ENCODE measurements at regions not wholly inside any gene's neighbourhood (a gene's known extent, or its start where the extent isn't known, plus 50 kb on each side); places are given as distances from the start of the nearest gene placed in this dataset.
A peak's percentile ranks its signal among the peaks of the same experiment; 100 is the strongest.

DNA sequence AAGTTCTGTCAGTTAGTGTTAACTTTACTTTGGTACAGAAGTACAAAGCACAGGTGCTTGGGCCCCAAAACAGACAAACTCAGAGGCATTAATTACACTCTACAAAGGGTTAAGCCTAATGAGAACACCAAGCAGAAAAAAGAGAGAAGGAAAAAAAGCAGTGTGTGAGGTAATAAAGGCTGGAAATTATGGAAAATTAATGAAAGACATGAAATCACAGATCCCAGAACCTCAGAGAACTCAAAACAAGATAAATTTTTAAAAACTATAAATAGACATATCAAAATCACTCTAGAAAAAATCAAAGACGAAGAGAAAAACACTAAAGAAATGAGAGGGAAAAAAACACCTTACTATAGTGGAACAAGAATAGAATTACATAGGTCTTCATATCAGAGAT is 354.2 kb upstream of the ADAMTS16 start:
- DNase-seq (ENCODE audit: low spot score): no peak

DNA sequence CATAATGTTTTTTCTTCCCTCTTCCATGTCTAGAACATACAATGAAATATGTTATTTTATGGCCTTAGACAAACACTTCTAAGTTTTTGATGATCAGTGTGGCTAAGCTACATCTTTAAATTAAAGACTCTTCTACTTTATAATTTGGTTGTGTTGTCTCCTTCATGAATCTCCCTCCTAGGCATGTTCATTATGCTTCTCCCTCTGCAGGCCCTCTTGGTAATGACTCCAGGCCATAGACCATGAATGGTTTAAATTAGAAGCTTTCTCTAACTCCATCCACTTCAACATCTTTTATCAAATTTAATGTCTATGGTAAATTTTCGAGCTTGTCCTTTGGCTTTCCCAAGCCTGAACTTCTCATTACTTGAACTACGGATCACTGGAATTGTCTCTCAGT is 342.7 kb upstream of the ADAMTS16 start:
- no peak for DNase-seq (ENCODE audit: low spot score)

DNA sequence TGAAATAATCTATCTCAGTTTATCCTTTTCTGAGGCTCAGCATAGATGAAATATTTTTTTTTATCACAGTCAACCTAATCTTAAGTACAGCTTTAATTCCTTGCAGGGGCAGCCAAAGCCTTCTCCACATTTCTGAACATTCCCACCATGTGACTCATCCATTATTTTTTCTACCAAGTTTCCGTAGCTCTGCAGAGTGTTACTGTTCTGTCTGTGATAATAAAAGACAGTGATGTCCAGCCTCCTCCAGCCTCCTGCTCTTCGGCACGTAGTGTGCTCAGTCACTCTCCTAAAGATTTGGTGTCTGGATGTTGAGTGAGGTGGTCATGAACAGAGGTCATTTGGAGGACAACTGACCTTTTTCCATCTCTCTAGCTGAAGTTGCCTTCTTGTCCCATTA is 338.1 kb upstream of the ADAMTS16 start:
- DNase-seq (ENCODE audit: low spot score): no peak

DNA sequence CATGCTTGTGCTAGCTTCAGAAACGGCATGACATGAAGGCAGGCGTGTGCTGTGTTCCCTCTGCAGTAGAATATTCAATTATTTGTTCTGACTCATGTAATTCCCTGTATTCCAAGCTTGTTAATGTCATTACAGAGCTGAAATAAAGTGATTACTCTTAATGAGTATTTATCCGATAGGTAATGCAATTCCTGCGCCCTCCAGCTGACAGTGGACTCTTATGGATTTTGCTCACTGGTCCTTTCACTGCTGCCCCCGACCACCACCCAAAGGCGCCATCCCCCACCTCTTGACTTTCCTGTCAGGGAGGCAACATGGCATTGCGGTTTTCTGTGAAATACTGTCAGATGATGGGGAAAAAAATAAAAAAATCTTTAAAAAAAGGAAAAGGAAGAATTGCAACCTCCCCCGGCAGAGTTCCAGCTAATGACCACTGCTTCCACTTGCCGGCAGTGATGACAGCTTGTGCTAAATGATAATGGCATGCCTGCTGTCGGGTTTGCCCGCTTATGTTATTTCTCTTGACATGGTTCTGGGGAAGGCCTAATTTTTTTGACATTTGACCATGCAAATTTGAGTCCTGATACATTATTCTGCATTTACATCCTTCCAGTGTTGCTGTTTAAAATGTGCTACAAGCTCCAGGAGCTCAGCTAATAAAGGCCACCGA is 335.3 kb upstream of the ADAMTS16 start:
- peak; percentile 34 for DNase-seq (ENCODE audit: low spot score)

DNA sequence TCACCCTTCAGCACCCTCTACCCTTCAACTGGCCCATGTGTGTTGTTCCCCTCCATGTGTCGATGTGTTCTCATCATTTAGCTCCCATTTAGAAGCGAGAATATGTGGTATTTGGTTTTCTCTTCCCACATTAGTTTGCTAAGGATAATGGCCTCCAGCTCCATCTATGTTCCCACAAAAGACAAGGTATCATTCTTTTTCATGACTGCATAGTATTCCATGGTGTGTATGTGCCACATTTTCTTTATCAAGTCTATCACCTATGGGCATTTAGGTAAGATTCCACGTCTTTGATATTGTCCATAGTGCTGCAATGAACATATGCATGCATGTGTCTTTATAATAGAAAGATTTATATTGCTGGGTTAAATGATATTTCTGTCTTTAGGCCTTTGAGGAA is 325.1 kb upstream of the ADAMTS16 start:
- DNase-seq (ENCODE audit: low spot score): no peak

DNA sequence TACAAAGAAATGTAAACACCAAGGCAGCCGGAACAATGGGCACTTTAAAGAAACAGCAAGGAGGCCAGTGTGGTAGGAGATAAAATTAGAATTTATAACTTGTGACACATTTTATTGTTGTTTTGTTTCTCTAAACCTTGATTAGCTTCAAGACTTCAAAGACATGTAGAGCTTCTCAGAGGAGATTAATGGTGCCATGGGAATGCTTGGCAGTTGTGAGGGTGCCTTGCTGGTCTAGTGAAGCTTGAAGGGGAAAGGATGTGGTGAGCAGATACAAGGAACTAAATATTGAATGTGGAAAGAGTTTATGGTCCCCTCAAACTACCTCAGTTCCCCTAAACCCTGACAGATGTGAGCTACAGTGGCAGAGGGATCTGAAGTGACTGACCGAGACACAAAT is 322.4 kb upstream of the ADAMTS16 start:
- no peak for DNase-seq (ENCODE audit: low spot score)

DNA sequence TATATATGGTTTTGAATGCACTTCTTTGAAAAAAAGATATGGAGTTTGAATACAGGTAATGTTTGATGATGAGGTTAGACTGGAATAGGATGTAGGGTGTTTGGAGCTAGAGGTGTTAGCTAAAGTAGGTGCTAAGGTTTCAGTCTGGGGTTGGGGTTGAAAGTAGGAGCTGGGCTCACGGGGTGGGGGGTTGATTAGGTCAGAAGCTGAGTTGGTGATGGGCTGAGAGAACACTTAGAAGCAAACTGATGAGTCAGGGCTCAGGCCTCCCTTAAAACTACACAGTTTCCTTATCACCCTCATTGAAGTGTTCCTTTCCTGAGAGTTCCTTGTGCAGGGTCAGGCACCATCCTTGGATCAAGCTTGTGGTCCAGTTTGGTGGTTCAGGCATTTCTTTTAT is 308.8 kb upstream of the ADAMTS16 start:
- DNase-seq (ENCODE audit: low spot score): no peak

DNA sequence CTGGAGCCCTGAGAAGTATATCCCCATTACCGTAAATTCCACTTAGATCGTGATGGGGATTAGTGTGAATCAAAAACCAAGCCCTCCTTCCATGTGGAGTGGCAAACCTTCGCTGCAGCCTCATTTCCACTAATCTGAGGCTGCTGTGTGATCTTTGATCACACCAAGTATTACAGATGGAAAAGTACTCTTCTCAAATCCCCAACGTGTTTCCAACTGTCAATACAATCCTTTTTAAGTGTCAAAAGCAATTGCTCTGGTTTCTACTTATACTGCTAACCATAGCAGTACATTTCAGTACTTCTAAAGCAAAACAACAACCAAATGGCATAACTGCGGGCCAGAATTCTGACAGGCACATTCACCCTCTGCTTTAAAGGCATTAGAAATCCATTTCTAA is 307.7 kb upstream of the ADAMTS16 start:
- no peak for DNase-seq (ENCODE audit: low spot score)

DNA sequence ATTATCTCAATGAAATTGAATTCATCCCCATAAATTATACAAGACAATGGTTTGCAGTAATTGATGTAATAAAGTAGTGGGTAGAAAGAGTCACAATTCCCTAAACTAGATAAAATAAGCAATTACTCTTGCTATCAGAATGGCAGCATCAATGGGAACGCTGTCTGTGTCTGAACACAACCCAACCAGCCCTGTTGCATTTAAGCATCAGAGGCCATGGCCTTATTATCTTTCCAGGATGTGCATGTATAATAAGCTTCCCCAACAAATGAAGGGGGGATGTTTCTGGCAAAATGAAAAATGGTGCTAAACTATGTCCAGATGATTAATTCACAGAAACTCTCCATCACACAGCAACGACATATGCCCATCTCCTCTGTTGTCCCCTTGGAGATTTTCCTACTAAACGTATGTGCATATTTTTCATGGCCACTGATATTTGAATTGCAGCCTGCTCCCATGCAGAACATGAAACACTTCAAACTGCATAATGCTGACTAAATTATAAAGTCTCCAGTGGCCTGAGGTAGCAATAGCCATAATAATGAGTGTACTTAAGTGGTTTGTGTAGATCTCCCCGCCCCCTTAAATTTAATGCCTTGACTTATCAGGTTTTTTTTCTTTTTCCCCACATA is 306.9 kb upstream of the ADAMTS16 start:
- no peak for DNase-seq (ENCODE audit: low spot score)

DNA sequence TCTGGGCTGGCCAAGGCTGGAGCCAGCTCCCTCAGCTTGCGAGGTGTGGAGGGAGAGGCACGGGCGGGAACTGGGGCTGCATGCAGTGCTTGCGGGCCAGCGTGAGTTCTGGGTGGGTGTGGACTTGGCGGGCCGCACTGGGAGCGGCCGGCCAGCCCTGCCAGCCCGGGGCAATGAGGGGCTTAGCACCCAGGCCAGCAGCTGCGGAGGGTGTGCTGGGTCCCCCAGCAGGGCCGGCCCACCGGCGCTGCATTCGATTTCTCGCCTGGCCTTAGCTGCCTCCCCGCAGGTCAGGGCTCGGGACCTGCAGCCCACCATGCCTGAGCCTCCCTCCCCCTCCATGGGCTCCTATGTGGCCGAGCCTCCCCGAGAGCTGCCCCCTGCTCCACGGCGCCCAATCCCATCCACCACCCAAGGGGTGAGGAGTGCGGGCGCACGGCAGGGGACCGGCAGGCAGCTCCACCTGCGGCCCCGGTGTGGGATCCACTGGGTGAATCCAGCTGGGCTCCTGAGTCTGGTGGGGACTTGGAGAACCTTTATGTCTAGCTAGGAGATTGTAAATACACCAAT is 302.6 kb upstream of the ADAMTS16 start:
- DNase-seq (ENCODE audit: low spot score): no peak

DNA sequence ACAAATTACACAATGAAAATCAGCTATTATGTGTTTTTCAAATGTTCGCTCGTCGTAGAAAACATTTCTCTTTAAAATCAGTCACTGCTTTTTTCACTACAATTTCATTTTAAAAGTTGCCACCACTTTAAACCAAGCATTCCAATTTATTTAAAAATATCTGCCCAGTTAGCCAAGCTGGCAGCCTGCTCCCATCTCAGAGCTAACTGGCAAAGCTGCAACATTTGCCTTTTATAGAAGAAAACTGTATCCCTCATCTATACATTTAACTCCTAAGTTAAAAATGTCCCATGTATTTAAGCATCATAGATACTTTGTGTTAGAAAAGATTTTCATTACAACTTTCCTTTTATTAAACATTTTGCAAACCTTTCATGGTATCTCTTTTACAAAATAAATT is 294.9 kb upstream of the ADAMTS16 start:
- no peak for DNase-seq (ENCODE audit: low spot score)

DNA sequence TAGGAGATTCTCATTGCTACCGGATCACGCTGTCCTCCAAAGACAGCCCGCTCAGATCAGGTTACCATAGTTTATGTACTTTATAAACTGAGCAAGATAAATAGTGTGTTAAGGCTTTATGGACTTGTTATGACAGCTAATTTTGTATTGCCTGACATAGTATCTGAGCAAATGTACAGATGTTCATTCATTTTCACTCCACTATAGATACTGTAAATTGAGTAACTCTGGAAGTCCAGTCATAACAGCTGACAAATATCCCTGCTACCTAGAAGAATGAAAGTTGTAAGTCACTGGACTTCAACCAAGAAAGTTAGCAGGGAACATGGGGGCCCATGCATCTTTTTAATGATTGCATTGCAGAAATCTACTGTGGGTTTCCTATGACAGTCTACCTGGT is 292.4 kb upstream of the ADAMTS16 start:
- DNase-seq (ENCODE audit: low spot score): no peak

DNA sequence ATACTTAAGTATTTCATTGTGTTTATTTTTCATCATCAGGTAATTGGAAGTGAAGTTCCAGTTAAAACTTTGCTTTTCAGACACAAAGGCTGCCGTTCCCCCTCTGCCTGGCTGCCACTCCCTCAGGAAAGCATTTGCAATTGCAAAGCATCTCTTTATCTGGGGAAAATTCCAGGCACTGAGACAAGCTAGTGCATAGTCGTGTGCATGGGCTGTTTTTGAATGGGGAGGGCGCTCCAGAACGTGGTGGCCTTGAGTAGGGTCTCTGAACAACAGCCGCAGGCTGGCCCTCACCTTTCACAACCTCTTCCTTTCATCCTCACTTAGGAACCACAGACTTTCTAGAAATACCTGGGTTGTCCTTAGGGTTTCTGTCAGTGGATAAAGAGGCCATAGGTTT is 285.1 kb upstream of the ADAMTS16 start:
- DNase-seq (ENCODE audit: low spot score): no peak

DNA sequence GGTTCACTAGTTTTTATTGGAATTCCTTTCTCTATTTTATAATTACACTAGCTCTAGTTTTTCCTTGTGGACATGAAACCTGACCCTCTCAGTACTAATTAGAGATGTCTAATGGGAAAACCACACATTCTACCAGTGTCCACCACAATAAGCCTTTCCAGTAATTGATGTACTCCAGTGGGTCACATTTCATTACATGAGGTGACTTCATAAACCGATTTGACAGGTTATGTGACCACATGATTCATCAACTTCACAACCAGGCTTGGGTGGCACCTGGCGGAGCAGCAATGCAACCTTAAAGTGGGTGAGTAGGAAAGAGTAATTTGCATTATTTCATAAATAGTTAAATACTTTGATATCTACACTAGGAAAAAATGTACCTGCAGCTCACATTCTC is 284.2 kb upstream of the ADAMTS16 start:
- no peak for DNase-seq (ENCODE audit: low spot score)

DNA sequence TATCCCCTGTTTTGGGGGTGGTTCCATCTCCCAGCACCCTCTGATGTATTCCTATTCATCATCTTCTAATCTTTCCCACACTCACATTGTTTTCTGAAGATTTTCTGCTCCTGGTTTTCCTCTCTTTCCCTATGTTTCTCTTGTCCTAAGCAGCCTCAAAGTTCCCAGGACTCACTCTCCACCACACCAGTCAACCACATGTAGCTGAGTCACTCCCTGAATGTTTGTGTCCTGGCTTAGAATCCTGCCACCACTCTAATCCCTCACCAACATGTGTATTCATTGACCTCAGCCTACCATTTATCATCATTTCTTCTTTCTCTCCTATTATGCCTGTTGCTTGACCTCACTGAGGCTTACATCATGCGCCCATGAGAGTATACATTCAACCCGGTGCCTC is 282.4 kb upstream of the ADAMTS16 start:
- DNase-seq (ENCODE audit: low spot score): no peak

DNA sequence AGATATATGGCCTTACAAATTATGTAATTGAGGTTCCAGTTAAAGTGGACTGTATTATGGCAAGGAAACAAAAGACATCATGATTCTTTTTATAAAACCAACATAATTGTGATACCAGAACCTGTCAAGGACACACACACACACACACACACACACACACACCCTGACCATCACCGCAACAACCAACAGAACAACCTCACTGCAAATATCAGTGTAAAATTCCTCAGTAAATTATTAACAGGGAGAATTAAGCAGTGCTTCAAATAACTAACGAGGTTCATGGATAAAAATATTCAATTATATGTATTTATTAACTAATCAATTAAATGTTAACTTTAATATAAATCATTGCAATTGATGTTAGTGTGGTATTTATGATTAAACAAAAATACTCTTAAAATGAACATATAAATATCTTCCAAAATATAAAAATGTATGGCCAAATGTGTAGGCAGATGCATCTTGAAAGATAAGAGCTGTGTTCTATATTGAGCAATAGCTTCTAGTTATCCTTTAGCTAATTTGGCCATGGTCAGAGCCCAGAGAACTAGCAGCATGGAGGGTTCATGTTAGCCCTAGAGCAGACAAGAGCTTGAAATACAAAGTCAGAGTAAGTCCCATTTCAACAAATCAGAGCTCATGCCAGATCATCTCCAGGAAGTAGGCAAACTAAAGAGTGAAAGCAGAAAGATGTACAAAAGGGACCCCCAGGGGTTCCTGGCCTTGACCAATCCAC is 280.5 kb upstream of the ADAMTS16 start:
- no peak for DNase-seq (ENCODE audit: low spot score)

DNA sequence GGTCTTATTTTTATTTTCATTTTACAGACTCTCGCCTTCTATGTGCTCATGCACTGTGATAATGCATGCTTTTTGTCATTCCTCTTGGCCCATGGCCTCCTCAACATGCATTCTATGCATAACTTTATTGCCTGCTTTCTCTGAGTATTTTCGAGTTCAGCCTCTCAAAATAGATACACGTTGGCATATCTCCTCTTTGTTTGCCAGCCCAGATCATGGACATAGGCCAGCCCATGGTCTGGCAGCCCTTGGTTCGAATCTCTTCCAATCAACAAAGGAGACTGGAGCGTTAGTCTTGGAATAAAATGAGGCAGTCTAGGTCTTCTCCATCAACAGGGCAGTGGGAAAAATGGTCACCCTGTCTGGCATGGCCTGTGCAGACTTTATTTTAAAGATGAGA is 279.5 kb upstream of the ADAMTS16 start:
- DNase-seq (ENCODE audit: low spot score): no peak

DNA sequence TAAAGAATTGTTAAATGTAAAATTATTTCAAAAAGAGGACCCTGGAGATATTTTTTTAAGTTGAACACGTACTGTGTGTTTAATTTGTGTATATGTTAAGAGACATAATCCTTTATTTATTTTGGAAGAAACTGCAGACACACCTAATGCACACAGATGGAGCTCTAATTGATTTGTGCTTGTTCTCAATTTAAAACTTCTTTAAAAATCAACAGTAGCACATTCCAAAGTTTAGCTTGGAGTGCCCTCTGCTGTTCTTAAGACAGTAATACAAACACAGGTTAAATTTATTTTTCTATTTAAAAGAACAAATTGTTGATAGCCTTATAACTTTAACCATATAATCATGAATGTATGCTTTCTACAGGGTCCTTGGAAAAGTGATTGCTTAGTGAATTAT is 277.6 kb upstream of the ADAMTS16 start:
- peak; percentile 24 for DNase-seq (ENCODE audit: low spot score)

DNA sequence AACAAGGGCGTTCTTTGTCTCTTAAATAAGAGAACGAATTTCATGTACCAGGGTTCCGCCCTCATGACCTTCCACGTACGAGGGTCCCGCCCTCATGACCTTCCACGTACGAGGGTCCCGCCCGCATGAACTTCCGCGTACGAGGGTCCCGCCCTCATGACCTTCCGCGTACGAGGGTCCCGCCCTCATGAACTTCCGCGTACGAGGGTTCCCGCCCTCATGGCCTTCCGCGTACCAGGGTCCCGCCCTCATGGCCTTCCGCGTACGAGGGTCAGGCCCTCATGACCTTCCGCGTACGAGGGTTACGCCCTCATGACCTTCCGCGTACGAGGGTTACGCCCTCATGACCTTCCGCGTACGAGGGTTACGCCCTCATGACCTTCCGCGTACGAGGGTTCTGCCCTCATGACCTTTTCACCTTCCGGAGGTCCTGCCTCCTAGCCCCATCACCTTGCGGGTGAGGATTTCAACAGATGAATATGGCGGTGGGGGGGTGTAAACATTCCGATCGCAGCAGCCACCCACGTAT is 273.9 kb upstream of the ADAMTS16 start:
- no peak for DNase-seq (ENCODE audit: low spot score)

DNA sequence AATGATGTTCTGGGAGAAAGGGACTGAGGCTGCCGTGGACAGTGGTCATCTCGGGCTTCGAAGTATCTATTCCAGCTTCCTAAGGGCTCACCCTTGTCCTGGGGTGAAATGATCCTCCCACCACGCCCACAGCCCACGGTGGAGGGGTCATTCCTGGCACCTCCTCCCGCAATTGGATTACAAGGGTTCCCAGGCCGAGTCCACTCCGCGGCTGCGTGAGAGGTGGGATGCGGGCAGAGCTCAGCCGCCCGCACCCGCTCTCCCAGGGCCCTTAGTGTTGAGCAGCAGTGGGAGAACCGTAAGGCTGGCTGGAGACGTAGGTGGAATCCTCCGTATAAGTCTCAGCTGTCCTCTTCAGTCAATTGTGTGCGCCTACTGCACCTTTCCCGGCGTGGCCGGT is 273.3 kb upstream of the ADAMTS16 start:
- DNase-seq (ENCODE audit: low spot score): no peak

DNA sequence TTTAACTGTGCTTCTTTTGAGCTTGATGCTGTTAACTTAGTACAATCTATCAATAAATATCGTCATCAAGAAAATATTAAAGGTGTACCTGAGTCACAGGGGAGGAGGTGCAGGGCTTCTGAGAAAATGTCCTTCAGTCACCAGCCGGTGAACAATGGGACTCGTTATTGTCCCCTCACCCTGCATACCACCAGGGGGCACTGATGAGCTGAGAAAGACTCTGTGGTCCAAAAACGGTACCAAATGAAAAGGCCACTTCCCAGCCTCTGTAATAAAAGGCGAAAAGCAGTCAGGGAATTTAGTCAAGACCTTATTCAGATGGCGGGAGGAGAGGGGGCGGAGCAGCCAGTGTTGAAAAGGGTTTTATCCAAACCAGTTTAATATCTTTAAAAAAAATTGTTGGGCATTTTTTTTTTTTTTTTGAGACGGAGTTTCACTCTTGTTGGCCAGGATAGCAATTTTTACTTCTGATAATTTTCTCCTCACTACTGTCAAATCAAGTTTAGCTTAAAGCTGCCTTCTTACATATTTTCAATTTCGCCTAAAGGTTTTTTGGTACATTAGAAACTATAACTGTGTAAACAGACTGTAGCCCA is 271.9 kb upstream of the ADAMTS16 start:
- peak; percentile 35 for DNase-seq (ENCODE audit: low spot score)

DNA sequence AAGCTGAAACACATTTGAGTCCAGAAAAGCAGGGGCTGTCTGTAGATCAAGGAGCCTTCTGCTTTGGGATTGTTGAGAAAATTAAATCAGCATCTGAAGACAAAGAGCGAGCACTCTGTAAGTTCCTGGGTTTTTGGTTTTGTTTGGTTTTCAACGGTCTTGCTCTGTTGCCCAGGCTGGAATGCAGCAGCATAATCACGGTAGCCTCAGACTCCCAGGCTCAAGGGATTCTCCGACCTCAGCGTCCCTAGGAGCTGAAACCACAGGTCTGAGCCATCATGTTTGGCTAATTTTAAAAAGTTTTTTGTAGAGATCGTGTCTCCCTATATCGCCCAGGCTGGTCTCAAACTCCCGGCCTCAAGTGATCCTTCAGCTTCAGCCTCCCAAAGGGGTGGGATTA is 266.5 kb upstream of the ADAMTS16 start:
- DNase-seq (ENCODE audit: low spot score): no peak
